PFSK-1 (cell line): ENCODE measurements at regions not wholly inside any gene's neighbourhood (a gene's known extent, or its start where the extent isn't known, plus 50 kb on each side); places are given as distances from the start of the nearest gene placed in this dataset.

ENCODE experiments used
- FOXP2 ChIP-seq: optimal IDR thresholded peaks from 2 replicates; pipeline ENCODE3; 2011; ENCODE audit warnings: borderline replicate concordance, control low read depth, inconsistent platforms; ENCODE audit not compliant: insufficient read depth; ENCODE audit errors: extremely low read length, extremely low read depth
- POLR2AphosphoS5 ChIP-seq: IDR thresholded peaks from 2 replicates; pipeline ENCODE4 v1.6.1; 2012; ENCODE audit warnings: low read depth, mild to moderate bottlenecking, control low read depth, low read length, moderate library complexity
- REST ChIP-seq, 2 experiments: IDR thresholded peaks; 2 replicates each; pipeline versions ENCODE4 v1.6.1 to v1.8.0; 2011 to 2012; ENCODE audit warnings: low read depth in 2 of 2, low read length in 2 of 2, control low read depth in 1 of 2, inconsistent platforms in 1 of 2, mild to moderate bottlenecking in 1 of 2, moderate library complexity in 1 of 2; ENCODE audit not compliant: insufficient read depth in 1 of 2
- SIN3A ChIP-seq: IDR thresholded peaks from 2 replicates; pipeline ENCODE4 v1.6.1; 2012; ENCODE audit warnings: mild to moderate bottlenecking, low read length, moderate library complexity, borderline replicate concordance; ENCODE audit not compliant: insufficient read depth
- TAF1 ChIP-seq: IDR thresholded peaks from 2 replicates; pipeline ENCODE4 v1.6.1; 2012; ENCODE audit warnings: low read length, control low read depth, borderline replicate concordance; ENCODE audit not compliant: insufficient read depth

DNA sequence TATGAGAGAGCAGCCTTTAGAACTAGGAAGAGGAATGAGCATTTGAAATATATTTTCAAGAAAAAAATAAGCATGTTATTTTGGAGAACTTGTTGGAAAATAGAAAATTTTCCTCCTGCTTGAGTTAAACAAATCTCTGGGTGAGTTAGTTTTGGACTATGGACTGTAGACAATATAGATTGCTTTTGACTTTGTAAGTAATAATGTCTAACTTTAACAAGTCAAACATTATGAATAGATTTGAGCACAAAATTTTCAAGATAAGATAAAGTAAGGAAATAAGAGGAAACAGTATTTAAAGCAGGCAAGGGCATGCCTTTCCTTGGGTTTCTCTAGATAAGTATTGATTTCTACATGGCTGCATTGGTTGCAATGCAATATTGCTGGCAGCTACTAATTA lies 360.8 kb downstream of the LMO4 start:
- TF ChIP-seq REST (IDR thresholded peaks at IDR 0.05; ENCODE audit: insufficient read depth in 1 of 2, low read depth in 2 of 2, low read length in 2 of 2) = no peak
- no peak for TF ChIP-seq FOXP2
- TF ChIP-seq TAF1 = no peak
- no peak for TF ChIP-seq POLR2AphosphoS5
- no peak for TF ChIP-seq SIN3A

DNA sequence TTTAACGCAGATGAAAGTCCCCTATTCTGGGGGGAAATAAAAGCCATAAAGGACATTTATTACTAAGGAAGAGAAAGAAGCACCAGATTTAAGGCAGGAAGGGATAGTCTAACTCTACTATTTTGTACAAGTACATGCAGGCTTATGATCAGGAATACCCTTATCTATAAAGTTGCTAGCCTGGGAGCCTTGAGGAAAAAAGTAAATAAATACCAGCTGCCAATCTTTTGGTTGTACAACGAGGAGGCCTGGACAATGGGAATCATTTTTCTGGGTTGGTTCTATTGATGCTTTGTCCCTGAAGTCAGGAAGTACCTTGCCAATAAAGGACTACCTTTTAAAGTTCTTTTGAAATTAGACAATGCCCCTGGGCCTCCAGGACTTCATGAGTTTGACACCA lies 367.8 kb downstream of the LMO4 start:
- no peak for TF ChIP-seq SIN3A
- no peak for TF ChIP-seq POLR2AphosphoS5
- no peak for TF ChIP-seq FOXP2
- no peak for TF ChIP-seq REST (IDR thresholded peaks at IDR 0.05; ENCODE audit: insufficient read depth in 1 of 2, low read depth in 2 of 2, low read length in 2 of 2)
- TF ChIP-seq TAF1 = no peak

- TF ChIP-seq REST (IDR thresholded peaks at IDR 0.05; ENCODE audit: insufficient read depth in 1 of 2, low read depth in 2 of 2, low read length in 2 of 2) (no peak), POLR2AphosphoS5 (no peak), FOXP2 (no peak), SIN3A (no peak), TAF1 (no peak)
Measured at GRCh38 chr1:87702455-87702854, 373.8 kb downstream of the LMO4 start.

DNA sequence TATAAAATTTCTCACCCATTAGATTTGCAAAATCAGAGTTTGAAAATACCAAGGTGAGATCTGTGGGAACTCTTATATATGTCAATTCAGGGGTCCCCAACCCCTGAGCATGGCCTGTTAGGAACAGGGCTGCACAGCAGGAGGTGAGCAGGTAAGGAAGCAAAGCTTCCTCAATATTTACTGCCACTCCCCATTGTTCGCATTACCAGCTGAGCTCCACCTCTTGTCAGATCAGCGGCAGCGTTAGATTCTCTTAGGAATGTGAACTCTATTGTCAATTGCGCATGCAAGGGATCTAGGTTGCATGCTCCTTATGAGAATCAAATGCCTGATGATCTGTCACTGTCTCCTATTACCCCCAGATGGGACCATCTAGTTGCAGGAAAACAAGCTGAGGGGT lies 376.6 kb downstream of the LMO4 start:
- TF ChIP-seq REST (IDR thresholded peaks at IDR 0.05; ENCODE audit: insufficient read depth in 1 of 2, low read depth in 2 of 2, low read length in 2 of 2) (no peak), SIN3A (no peak), FOXP2 (no peak), POLR2AphosphoS5 (no peak), TAF1 (no peak)

GRCh38 chr1:87706203-87706602 lies 377.5 kb downstream of the LMO4 start:
- no peak for TF ChIP-seq REST (IDR thresholded peaks at IDR 0.05; ENCODE audit: insufficient read depth in 1 of 2, low read depth in 2 of 2, low read length in 2 of 2)
- no peak for TF ChIP-seq POLR2AphosphoS5
- no peak for TF ChIP-seq SIN3A
- TF ChIP-seq TAF1 = no peak
- no peak for TF ChIP-seq FOXP2
